ENCODE measurements at regions not wholly inside any gene's neighbourhood (a gene's known extent, or its start where the extent isn't known, plus 50 kb on each side); places are given as distances from the start of the nearest gene placed in this dataset.

DNA sequence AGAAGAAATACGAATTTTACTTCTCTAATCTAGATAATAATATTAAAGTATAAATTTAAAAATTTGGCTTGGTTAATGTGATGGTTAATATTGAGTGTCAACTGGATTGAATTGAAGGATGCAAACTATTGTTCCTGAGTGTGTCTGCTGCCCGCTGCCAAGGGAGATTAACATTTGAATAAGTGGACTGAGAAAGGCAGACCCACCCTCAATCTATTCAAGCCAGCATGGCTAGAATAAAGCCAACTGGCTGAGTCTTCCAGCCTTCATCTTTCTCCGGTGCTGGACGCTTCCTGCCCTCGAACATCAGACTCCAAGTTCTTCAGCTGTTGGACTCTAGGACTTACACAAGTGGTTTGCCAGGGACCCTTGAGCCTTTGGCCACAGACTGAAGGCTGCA is 152.7 kb downstream of the TBXT start:
- no peaks in the 10 kb centered on the region for H3K4me1 ChIP-seq
- H3K27me3 ChIP-seq (ENCODE audit: low read depth): peaks cover 48% of the 10 kb centered on the region
- H3K4me3 ChIP-seq: no peak overlapping the region
- TF ChIP-seq, protein P1, sequence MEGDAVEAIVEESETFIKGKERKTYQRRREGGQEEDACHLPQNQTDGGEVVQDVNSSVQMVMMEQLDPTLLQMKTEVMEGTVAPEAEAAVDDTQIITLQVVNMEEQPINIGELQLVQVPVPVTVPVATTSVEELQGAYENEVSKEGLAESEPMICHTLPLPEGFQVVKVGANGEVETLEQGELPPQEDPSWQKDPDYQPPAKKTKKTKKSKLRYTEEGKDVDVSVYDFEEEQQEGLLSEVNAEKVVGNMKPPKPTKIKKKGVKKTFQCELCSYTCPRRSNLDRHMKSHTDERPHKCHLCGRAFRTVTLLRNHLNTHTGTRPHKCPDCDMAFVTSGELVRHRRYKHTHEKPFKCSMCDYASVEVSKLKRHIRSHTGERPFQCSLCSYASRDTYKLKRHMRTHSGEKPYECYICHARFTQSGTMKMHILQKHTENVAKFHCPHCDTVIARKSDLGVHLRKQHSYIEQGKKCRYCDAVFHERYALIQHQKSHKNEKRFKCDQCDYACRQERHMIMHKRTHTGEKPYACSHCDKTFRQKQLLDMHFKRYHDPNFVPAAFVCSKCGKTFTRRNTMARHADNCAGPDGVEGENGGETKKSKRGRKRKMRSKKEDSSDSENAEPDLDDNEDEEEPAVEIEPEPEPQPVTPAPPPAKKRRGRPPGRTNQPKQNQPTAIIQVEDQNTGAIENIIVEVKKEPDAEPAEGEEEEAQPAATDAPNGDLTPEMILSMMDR (IDR thresholded peaks at IDR 0.05; ENCODE audit: borderline replicate concordance): no peak
- peaks cover 32% of the 10 kb centered on the region for H3K9me3 ChIP-seq (replicated peaks)
- no peak overlapping the region for H3K27ac ChIP-seq (replicated peaks)
- H3K36me3 ChIP-seq: no peaks in the 10 kb centered on the region
- intact Hi-C loops (cut with micrococcal nuclease): no loop called here
- DNase-seq: no peak

DNA sequence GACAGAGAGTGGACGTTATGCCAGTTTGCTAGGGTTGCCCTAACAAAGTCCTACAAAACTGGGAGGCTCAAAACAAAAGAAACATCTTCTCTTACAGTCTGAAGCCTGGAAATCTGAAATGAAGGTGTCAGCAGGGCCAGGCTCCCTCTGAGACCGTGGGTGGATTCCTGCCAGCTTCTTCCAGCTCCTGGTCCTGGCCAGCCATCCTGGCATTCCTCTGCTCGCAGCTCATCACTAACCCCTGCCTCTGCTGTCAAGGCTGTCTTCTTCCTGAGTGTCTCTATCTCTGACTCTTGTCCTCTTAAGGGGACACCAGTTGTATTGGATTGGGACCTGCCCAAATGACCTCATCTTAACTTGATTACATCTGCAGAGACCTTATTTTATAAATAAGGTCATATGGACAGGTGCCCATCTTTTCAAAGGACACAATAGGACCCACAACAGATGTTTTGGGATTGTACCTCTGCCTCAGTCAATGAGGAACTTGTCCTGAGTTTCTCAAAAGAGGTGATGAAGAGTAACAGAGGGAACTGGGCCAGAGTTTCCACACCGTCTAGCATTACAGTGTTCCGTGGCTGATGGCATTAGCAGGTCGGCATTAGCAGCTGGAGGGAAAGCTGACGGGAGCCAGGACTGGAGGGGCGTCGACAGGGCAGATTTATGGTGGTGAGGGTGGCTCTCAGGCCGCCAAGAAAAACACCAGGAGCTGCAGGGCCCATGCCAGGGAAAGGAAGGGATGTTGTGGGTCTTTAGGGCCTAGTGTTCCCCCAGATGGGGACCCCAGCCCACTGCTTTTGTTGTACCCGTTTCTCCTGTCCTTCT is 157.3 kb downstream of the TBXT start:
- no peak for DNase-seq
- intact Hi-C loops (cut with micrococcal nuclease): no loop called here
- Histone ChIP-seq H3K4me3 (no peak overlapping the region), H3K27ac (replicated peaks) (no peak overlapping the region), H3K36me3 (no peaks in the 10 kb centered on the region), H3K27me3 (ENCODE audit: low read depth) (peaks cover 90% of the 10 kb centered on the region), H3K9me3 (replicated peaks) (no peaks in the 10 kb centered on the region), H3K4me1 (peaks cover 40% of the 10 kb centered on the region)
- TF ChIP-seq, protein P1 (IDR thresholded peaks at IDR 0.05; ENCODE audit: borderline replicate concordance): no peak

DNA sequence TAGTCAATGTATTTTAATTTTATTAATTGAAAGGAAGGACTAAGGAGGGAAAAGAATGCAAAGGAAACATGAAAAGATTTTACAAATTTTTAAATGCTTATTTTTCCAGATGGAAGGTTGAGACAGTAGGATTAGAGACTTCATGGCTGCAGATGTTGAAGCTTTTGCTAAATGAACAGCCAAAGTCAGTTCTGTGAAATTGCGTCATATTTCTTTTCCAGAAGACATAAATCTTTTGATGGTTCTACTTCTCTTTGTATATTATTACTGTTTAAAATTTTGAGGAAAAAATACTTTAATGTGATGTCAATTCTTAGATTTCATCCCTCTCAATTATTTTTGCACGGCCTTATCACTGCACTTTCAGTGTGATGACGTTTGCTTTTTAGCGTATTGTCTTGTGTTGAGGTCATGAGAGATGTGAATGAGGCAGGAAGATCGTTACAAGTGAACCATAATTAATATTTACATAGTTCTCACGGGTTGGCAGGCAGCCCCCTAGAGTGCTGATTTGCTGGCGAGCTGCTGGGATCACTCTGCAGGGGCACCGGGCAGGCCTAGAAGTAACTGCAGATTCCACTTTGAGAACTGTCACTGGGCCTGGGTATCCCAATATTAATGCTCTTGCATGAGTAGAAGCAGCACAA is 158.1 kb downstream of the TBXT start:
- Histone ChIP-seq H3K9me3 (replicated peaks) (no peaks in the 10 kb centered on the region), H3K27ac (replicated peaks) (no peak overlapping the region), H3K27me3 (ENCODE audit: low read depth) (peaks cover 96% of the 10 kb centered on the region), H3K4me1 (peaks cover 44% of the 10 kb centered on the region), H3K36me3 (no peaks in the 10 kb centered on the region), H3K4me3 (peak overlapping the region; percentile 60)
- TF ChIP-seq, protein P1 (IDR thresholded peaks at IDR 0.05; ENCODE audit: borderline replicate concordance): no peak
- intact Hi-C loops (cut with micrococcal nuclease): no loop called here
- no peak for DNase-seq

DNA sequence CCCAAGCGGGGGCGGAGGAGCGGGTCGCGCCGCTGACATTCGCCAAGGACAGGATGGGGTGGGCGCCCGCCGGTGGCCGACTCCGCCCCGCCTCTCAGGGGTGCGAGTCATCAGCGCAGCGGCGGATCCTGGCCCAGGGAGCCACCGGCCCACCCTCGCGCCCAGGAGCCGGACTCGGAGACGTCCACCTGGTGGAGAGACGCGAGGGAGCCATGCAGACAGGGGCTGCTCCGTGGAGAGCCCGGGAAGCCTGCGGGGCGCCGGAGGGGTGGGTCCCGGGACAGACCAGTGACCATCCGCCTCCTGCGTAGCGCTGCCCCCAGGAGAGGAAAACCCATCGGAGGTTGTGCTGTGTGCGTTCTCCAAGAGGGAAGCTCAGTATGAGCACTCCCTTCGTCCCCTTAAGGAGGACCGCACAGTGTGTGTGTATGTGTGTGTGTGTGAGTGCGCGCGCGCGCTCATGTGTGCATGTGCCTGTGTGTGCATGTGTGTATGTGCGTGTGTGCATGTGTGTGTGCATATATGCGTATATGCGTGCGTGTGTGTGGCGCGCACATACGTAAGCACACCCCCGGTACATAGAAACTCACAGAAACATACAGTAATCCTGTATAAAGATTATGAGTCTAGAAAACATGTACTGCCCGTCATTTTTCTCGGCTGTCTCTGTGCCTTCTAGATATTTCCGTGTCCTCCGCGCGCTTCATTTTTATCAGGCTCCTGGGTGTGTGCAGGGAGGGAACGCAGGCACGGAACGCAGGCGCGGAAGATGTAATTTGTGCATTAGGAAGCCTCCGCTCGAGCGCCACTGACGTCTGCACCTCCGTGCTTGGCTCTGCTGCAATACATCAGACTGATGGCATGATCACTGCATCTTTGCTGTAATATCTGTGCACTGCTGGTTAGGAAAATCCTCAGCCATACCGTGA is 158.9 kb downstream of the TBXT start:
- no peak for DNase-seq
- Histone ChIP-seq H3K4me3 (peak overlapping the region; percentile 60), H3K4me1 (peaks cover 44% of the 10 kb centered on the region), H3K36me3 (no peaks in the 10 kb centered on the region), H3K27me3 (ENCODE audit: low read depth) (peaks cover 96% of the 10 kb centered on the region), H3K27ac (replicated peaks) (no peak overlapping the region), H3K9me3 (replicated peaks) (no peaks in the 10 kb centered on the region)
- intact Hi-C loops (cut with micrococcal nuclease): no loop called here
- TF ChIP-seq, protein P1 (IDR thresholded peaks at IDR 0.05; ENCODE audit: borderline replicate concordance): no peak

Measured in left ventricle myocardium inferior (tissue), 1 donor.